ENCODE measurements at regions not wholly inside any gene's neighbourhood (a gene's known extent, or its start where the extent isn't known, plus 50 kb on each side); places are given as distances from the start of the nearest gene placed in this dataset.

- Histone ChIP-seq H3K9me2 (replicated peaks; ENCODE audit: insufficient read depth, low read length) (no peaks in the 10 kb centered on the region), H3F3A (ENCODE audit: insufficient read depth) (no peaks in the 10 kb centered on the region), H4K20me1 (ENCODE audit: low read depth, low read length) (no peaks in the 10 kb centered on the region), H3K9ac (ENCODE audit: low read length) (no peak overlapping the region), H3K27me3 (ENCODE audit: low read length) (no peaks in the 10 kb centered on the region), H3K36me3 (ENCODE audit: low read length) (no peaks in the 10 kb centered on the region), H3K27ac (ENCODE audit: low read depth, low read length) (no peak overlapping the region), H3K9me3 (ENCODE audit: insufficient read depth, low read length) (no peaks in the 10 kb centered on the region), H3K79me2 (ENCODE audit: insufficient read depth, low read length) (no peaks in the 10 kb centered on the region), H3K4me2 (ENCODE audit: low read depth, low read length, poor library complexity, severe bottlenecking) (no peak overlapping the region), H2AFZ (ENCODE audit: low read depth, low read length, severe bottlenecking) (no peak overlapping the region), H3K4me3 (ENCODE audit: insufficient read depth, low read length, poor library complexity, severe bottlenecking) (no peak overlapping the region)
- TF ChIP-seq EZH2phosphoT487 (conservative IDR thresholded peaks at IDR 0.05; ENCODE audit: low read length) (no peak), CTCF (IDR thresholded peaks at IDR 0.05; ENCODE audit: insufficient read depth, low read length, poor library complexity, severe bottlenecking) (no peak)
Observed at GRCh38 chr12:18943200-18943599, 186.3 kb upstream of the PLEKHA5 start.

GRCh38 chr12:18946106-18946505 is 183.4 kb upstream of the PLEKHA5 start:
- no peak overlapping the region for H2AFZ ChIP-seq (ENCODE audit: low read depth, low read length, severe bottlenecking)

GRCh38 chr12:18951218-18951617 is 178.3 kb upstream of the PLEKHA5 start:
- Histone ChIP-seq H3K9me3 (ENCODE audit: insufficient read depth, low read length) (no peaks in the 10 kb centered on the region), H3F3A (ENCODE audit: insufficient read depth) (no peaks in the 10 kb centered on the region), H3K79me2 (ENCODE audit: insufficient read depth, low read length) (no peaks in the 10 kb centered on the region), H3K27me3 (ENCODE audit: low read length) (no peaks in the 10 kb centered on the region), H3K4me2 (ENCODE audit: low read depth, low read length, poor library complexity, severe bottlenecking) (no peak overlapping the region), H3K36me3 (ENCODE audit: low read length) (no peaks in the 10 kb centered on the region), H3K9ac (ENCODE audit: low read length) (no peak overlapping the region), H2AFZ (ENCODE audit: low read depth, low read length, severe bottlenecking) (no peak overlapping the region), H3K27ac (ENCODE audit: low read depth, low read length) (no peak overlapping the region), H3K9me2 (replicated peaks; ENCODE audit: insufficient read depth, low read length) (no peaks in the 10 kb centered on the region), H4K20me1 (ENCODE audit: low read depth, low read length) (no peaks in the 10 kb centered on the region), H3K4me3 (ENCODE audit: insufficient read depth, low read length, poor library complexity, severe bottlenecking) (no peak overlapping the region)
- TF ChIP-seq CTCF (IDR thresholded peaks at IDR 0.05; ENCODE audit: insufficient read depth, low read length, poor library complexity, severe bottlenecking), result no peak
- TF ChIP-seq EZH2phosphoT487 (conservative IDR thresholded peaks at IDR 0.05; ENCODE audit: low read length), result no peak

More at GRCh38 chr12:18946106-18946505, 183.4 kb upstream of the PLEKHA5 start:
- Histone ChIP-seq H3K9me2 (replicated peaks; ENCODE audit: insufficient read depth, low read length) (no peaks in the 10 kb centered on the region), H3K9ac (ENCODE audit: low read length) (no peak overlapping the region), H3F3A (ENCODE audit: insufficient read depth) (no peaks in the 10 kb centered on the region), H3K36me3 (ENCODE audit: low read length) (no peaks in the 10 kb centered on the region), H3K4me2 (ENCODE audit: low read depth, low read length, poor library complexity, severe bottlenecking) (no peak overlapping the region), H3K4me3 (ENCODE audit: insufficient read depth, low read length, poor library complexity, severe bottlenecking) (no peak overlapping the region), H3K27me3 (ENCODE audit: low read length) (no peaks in the 10 kb centered on the region), H3K9me3 (ENCODE audit: insufficient read depth, low read length) (no peaks in the 10 kb centered on the region), H3K79me2 (ENCODE audit: insufficient read depth, low read length) (no peaks in the 10 kb centered on the region), H3K27ac (ENCODE audit: low read depth, low read length) (no peak overlapping the region), H4K20me1 (ENCODE audit: low read depth, low read length) (no peaks in the 10 kb centered on the region)
- TF ChIP-seq EZH2phosphoT487 (conservative IDR thresholded peaks at IDR 0.05; ENCODE audit: low read length) (no peak), CTCF (IDR thresholded peaks at IDR 0.05; ENCODE audit: insufficient read depth, low read length, poor library complexity, severe bottlenecking) (no peak)

Data from SU-DHL-6 (cell line).